ENCODE measurements at regions not wholly inside any gene's neighbourhood (a gene's known extent, or its start where the extent isn't known, plus 50 kb on each side); places are given as distances from the start of the nearest gene placed in this dataset.

GRCh38 chr11:95641495-95641894 is 148.1 kb downstream of the FAM76B start (continued):
- TF ChIP-seq SP1 (IDR thresholded peaks at IDR 0.05; ENCODE audit: low read depth, low read length) (no peak), TCF12 (IDR thresholded peaks at IDR 0.05; ENCODE audit: low read depth, low read length) (no peak), SP2 (IDR thresholded peaks at IDR 0.05; ENCODE audit: low read length) (no peak), USF2 (IDR thresholded peaks at IDR 0.05; ENCODE audit: low read length) (no peak), ATF3 (IDR thresholded peaks at IDR 0.05; ENCODE audit: insufficient read depth, low read depth, low read length) (no peak), KDM4A (IDR thresholded peaks at IDR 0.05; ENCODE audit: low read depth, low read length, severe bottlenecking) (no peak), KDM5A (IDR thresholded peaks at IDR 0.05; ENCODE audit: low read length) (no peak), BCL11A (IDR thresholded peaks at IDR 0.05; ENCODE audit: low read depth in 2 of 2, low read length in 2 of 2) (no peak), RFX5 (IDR thresholded peaks at IDR 0.05; ENCODE audit: borderline replicate concordance, low read depth, low read length) (no peak), TEAD4 (IDR thresholded peaks at IDR 0.05; ENCODE audit: low read depth, low read length) (no peak), CTBP2 (IDR thresholded peaks at IDR 0.05; ENCODE audit: borderline replicate concordance, insufficient read depth, insufficient read length, low read length) (no peak), SIRT6 (IDR thresholded peaks at IDR 0.05; ENCODE audit: low read length) (no peak), POU5F1 (IDR thresholded peaks at IDR 0.05; ENCODE audit: low read depth, low read length) (no peak), CREB1 (IDR thresholded peaks at IDR 0.05) (no peak), ASH2L (IDR thresholded peaks at IDR 0.05; ENCODE audit: low read length) (no peak), CHD2 (IDR thresholded peaks at IDR 0.05; ENCODE audit: low read length) (no peak)
